NT2/D1 (cell line): ENCODE measurements at regions not wholly inside any gene's neighbourhood (a gene's known extent, or its start where the extent isn't known, plus 50 kb on each side); places are given as distances from the start of the nearest gene placed in this dataset.

ENCODE experiments used
- DNase-seq: peaks from one replicate; pipeline ENCODE4 v3.0.0-alpha.2; 2011; ENCODE audit warnings: low read depth, low spot score
- H3K27me3 ChIP-seq: 2 replicates; pipeline ENCODE4 v1.6.0; 2011; ENCODE audit warnings: mild to moderate bottlenecking; ENCODE audit not compliant: insufficient read length, insufficient read depth
- H3K36me3 ChIP-seq: 2 replicates; pipeline ENCODE4 v1.6.1; 2011; ENCODE audit warnings: mild to moderate bottlenecking, low read length, mixed read lengths; ENCODE audit not compliant: insufficient read depth, insufficient read length
- H3K4me1 ChIP-seq: 2 replicates; pipeline ENCODE4 v1.5.1; 2011; ENCODE audit not compliant: insufficient read depth, insufficient read length
- H3K4me3 ChIP-seq: 2 replicates; pipeline ENCODE4 v1.5.1; 2011; ENCODE audit warnings: low read depth; ENCODE audit not compliant: insufficient read length
- H3K9ac ChIP-seq: 2 replicates; pipeline ENCODE4 v1.6.0; 2011; ENCODE audit warnings: low read depth; ENCODE audit not compliant: insufficient read length
- H3K9me3 ChIP-seq: 2 replicates; pipeline ENCODE4 v1.5.1; 2011; ENCODE audit warnings: mild to moderate bottlenecking, low read length; ENCODE audit not compliant: insufficient read depth
- SUZ12 ChIP-seq: IDR thresholded peaks from 2 replicates; pipeline ENCODE4 v1.6.1; 2011; ENCODE audit not compliant: insufficient read length, insufficient read depth; ENCODE audit errors: extremely low read depth
- YY1 ChIP-seq: IDR thresholded peaks from 2 replicates; pipeline ENCODE4 v1.6.1; 2011; ENCODE audit not compliant: insufficient read length, insufficient read depth
- ZNF274 ChIP-seq: IDR thresholded peaks from 2 replicates; pipeline ENCODE4 v1.6.1; 2011; ENCODE audit warnings: mild to moderate bottlenecking, low read depth, low read length

DNA sequence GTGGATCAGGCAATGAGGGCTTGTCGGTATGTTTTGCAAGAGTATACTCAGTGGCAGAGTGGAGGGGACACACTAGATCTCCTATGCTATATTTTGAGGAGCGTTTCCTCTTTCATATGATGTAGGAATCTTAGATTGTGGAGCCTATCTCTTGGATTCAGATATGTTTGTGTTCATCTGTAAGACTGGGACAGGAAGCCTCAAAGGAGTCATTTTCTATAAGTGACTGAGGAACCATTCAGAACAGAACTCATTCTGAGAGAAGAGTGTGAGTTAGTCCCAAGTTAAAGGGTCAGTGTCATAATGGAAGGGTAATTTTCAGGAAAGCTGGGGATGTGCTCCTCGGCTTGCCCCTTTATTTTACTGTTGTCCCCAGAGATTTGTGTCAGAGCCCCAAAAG lies 107.7 kb downstream of the PTGS2 start:
- H3K36me3 ChIP-seq, result no peaks in the 10 kb centered on the region
- H3K9me3 ChIP-seq, result no peaks in the 10 kb centered on the region
- no peak overlapping the region for H3K4me3 ChIP-seq
- TF ChIP-seq ZNF274 (no peak), YY1 (no peak), SUZ12 (no peak)
- no peak for DNase-seq
- no peak overlapping the region for H3K9ac ChIP-seq
- H3K27me3 ChIP-seq, result no peaks in the 10 kb centered on the region
- no peaks in the 10 kb centered on the region for H3K4me1 ChIP-seq

DNA sequence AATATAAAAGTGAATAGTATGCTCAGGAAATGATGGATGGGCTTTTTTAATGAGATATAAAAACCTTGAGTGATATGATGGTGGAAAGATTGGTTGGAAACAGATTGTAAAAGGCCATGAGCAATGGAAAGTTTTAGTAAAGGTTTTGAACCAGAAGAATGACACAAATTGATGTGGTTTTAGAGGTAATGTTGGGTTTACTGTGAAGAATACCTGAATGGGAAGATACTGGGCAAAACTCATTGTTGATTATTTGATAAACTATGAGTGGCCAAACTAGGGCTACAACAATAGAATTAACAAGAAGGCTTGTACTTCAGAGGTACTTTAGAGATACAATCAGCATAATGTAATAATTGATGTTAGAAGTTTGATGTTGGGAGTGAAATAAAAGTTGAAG lies 108.5 kb downstream of the PTGS2 start:
- Histone ChIP-seq H3K4me1 (no peaks in the 10 kb centered on the region), H3K36me3 (no peaks in the 10 kb centered on the region), H3K4me3 (no peak overlapping the region), H3K27me3 (no peaks in the 10 kb centered on the region), H3K9me3 (no peaks in the 10 kb centered on the region), H3K9ac (no peak overlapping the region)
- no peak for DNase-seq
- no peak for TF ChIP-seq YY1
- no peak for TF ChIP-seq ZNF274
- no peak for TF ChIP-seq SUZ12

DNA sequence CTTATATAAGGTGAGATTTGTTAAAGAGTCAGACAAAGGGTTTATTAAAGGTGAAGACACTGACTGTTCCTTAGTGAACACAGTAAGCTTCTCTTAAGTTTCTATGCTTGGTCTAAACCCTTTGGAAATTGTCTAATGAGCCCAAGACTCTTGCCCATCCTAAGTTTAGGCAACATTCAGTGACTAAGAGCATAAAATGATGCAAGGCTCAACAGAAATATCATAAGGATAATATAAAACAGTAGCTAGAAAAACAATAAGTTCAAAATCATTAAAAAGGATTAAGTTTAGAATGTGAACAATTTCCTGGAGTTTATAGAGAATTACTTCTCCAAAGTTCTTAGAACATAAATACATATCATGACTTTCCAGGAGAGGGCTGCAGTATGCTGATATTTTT lies 108.9 kb upstream of the PDC start:
- Histone ChIP-seq H3K27me3 (no peaks in the 10 kb centered on the region), H3K9me3 (no peaks in the 10 kb centered on the region), H3K36me3 (no peaks in the 10 kb centered on the region), H3K4me3 (no peak overlapping the region), H3K4me1 (no peaks in the 10 kb centered on the region), H3K9ac (no peak overlapping the region)
- DNase-seq, result no peak
- TF ChIP-seq YY1 (no peak), ZNF274 (no peak), SUZ12 (no peak)

DNA sequence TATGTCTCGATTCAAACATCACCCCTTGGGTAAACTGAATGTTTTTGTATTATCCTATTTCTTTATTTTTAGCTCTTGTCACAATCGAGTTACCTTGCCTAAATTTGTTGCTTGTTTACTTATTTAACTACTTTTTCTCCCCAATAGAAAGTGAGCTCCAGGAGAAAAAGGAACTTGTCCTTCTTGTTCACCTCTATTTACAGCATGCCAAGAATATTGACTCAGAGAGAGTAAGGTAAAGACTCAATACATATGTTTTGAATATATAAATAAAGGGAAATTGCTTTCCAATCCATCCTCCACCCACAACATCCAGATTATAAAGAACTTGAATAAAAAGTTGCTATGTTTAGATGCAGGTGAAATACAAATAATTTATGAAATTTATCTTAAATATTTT lies 107.3 kb upstream of the PDC start:
- TF ChIP-seq SUZ12 (no peak), YY1 (no peak), ZNF274 (no peak)
- DNase-seq, result no peak

DNA sequence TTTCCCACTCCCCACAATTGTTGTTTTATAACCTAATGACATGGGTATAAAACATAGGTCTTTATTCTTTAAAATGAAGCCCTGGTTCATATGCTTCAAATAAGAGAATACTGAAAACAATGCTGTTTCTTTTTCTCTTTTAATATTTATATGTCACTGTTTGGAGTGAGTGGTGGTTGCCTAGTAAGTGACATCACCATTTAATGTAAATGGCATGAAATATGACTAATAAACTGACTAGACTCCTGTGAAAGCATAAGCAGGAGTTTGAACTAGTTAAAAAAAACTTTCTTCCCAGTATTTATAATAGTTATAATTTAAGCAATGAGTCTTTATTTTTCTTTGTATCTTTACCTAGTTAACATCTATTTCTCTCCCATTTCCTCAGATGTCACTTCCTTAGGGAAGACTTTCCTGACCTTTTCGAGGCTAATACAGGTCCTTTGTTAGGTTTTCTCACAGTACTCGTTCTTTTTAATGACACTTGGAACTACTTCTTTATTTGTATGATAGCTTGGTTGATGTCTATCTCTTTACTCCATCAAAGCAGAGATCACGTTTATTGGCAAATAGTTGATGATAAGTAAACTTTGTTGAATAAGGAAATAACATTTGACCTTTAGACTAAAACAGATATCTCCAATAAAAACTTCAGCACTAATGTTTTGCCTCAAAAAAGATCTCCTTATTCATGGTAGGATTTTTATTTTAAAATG lies 105.4 kb upstream of the PDC start:
- Histone ChIP-seq H3K4me3 (no peak overlapping the region), H3K9ac (no peak overlapping the region), H3K4me1 (no peaks in the 10 kb centered on the region), H3K9me3 (no peaks in the 10 kb centered on the region), H3K36me3 (no peaks in the 10 kb centered on the region), H3K27me3 (no peaks in the 10 kb centered on the region)
- TF ChIP-seq SUZ12, result no peak
- TF ChIP-seq YY1, result no peak
- TF ChIP-seq ZNF274, result no peak
- DNase-seq, result no peak

More for the DNA sequence above, 107.3 kb upstream of the PDC start:
- H3K27me3 ChIP-seq, result no peaks in the 10 kb centered on the region
- no peaks in the 10 kb centered on the region for H3K4me1 ChIP-seq
- no peaks in the 10 kb centered on the region for H3K9me3 ChIP-seq
- no peaks in the 10 kb centered on the region for H3K36me3 ChIP-seq
- no peak overlapping the region for H3K4me3 ChIP-seq
- no peak overlapping the region for H3K9ac ChIP-seq

DNA sequence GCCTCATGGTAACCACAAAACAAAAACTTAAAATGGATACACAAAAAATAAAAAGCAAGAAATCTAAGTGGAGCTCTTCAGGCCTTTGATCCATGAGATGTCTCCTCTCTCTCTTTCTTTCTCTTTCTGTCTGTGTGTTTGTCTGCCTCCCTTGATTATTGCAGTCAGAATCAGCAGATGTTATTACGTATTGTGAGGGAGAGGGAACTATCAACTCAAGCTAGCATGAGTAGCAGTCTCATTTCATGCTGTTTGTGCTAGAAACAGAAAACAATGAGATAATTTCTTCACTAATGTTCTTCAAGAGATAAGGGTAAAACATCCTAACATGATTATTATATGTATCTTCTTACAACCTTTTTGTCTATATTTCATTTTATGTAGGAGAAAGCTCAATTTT lies 103.7 kb upstream of the PDC start:
- H3K4me3 ChIP-seq, result no peak overlapping the region
- TF ChIP-seq ZNF274 (no peak), YY1 (no peak), SUZ12 (no peak)
- H3K27me3 ChIP-seq, result no peaks in the 10 kb centered on the region
- no peak overlapping the region for H3K9ac ChIP-seq
- DNase-seq, result no peak
- no peaks in the 10 kb centered on the region for H3K36me3 ChIP-seq
- no peaks in the 10 kb centered on the region for H3K4me1 ChIP-seq
- H3K9me3 ChIP-seq, result no peaks in the 10 kb centered on the region

DNA sequence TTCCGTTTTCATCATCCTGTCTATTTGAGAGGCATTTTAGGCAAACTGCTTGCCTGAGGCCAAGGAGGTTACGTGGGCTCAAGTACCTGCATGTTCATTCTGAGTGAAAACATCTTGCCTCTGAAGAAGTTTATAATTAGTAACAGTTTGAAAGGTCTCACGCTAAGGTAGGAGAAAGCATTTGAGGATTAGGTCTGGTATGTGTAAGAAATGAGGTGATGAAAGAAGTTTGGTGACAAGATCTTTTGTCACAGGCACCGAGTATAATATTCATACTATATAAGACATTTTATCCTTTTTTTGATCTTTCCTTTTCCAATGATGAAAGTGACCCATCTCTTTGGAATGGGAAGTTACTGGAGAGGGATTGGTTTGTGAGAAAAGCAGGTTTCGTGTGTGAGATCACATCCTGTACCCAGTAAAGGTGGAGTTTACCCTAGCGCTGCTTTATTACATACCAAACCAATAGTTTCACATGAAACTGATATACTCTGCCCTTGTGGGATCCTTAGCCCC lies 98.7 kb upstream of the PDC start:
- Histone ChIP-seq H3K27me3 (no peaks in the 10 kb centered on the region), H3K36me3 (no peaks in the 10 kb centered on the region), H3K9ac (no peak overlapping the region), H3K9me3 (no peaks in the 10 kb centered on the region), H3K4me3 (no peak overlapping the region), H3K4me1 (no peaks in the 10 kb centered on the region)
- DNase-seq, result no peak
- no peak for TF ChIP-seq SUZ12
- no peak for TF ChIP-seq YY1
- TF ChIP-seq ZNF274, result no peak
